ENCODE measurements at regions not wholly inside any gene's neighbourhood (a gene's known extent, or its start where the extent isn't known, plus 50 kb on each side); places are given as distances from the start of the nearest gene placed in this dataset.

DNA sequence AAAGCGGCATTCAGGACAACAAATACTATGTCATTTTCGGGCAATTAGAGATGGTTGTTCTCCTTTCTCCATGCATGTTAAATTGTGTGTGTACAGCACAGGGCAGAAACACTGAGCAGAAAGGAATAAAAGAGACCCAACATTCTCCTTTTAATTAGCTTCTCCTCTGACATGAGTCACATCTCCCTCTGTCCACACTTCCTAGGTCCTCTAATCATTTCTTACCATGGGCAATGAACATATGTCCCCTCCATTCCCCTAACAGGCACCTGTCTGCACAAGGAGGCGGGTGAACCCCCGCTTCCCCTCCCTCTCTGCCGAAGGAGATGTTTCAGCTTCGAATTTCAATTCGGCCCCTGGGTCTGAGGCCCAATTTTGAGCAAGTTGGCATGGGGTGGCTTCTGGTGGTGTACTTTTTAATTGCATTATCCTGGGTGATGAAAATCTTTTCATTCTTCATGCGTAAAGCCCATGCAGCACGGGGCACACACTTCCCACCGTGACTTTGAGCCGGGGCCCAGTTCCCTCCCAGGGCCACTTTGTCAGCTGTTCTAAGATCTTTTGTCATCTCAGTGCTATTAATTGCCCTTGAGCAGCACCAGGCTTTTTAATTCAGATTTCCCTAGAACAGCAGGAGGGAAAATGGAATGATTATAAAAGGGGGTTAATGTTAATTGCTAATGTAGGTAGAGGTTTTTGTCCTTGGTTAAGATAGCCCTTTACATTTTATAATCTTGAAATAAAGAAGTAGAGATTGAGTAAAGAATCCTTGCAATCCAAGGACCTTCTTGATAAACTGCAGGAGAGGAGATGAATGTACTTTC is 219.5 kb upstream of the NRP1 start:
- Histone ChIP-seq H3K4me3 (replicated peaks in 1 of 4; ENCODE audit: control extremely low read depth in 1 of 4, insufficient read depth in 1 of 4, low read depth in 3 of 4, low read length in 4 of 4) (no peak overlapping the region), H4K20me1 (ENCODE audit: control insufficient read depth, extremely low read depth, insufficient read depth, low read length) (no peaks in the 10 kb centered on the region), H3K36me3 (ENCODE audit: control insufficient read depth, insufficient read depth, low read length) (no peaks in the 10 kb centered on the region), H3K4me2 (ENCODE audit: extremely low read depth, insufficient read depth, low read length) (no peak overlapping the region), H3K9ac (ENCODE audit: insufficient read depth, low read length) (no peak overlapping the region), H3K27me3 (ENCODE audit: control insufficient read depth, insufficient read depth, low read length) (no peaks in the 10 kb centered on the region), H2AFZ (ENCODE audit: low read length) (no peak overlapping the region), H3K4me1 (ENCODE audit: control insufficient read depth, extremely low read depth, insufficient read depth, low read length) (peaks cover 3% of the 10 kb centered on the region), H3K79me2 (ENCODE audit: control insufficient read depth, insufficient read depth, low read length) (no peaks in the 10 kb centered on the region), H3K9me3 (ENCODE audit: control insufficient read depth, insufficient read depth, low read depth, low read length) (no peaks in the 10 kb centered on the region), H3K27ac (ENCODE audit: insufficient read depth, low read length) (no peak overlapping the region)
- DNase-seq (ENCODE audit: low read depth in 2 of 2) = no peak
- no peak for TF ChIP-seq EZH2 (IDR thresholded peaks at IDR 0.05; ENCODE audit: low read length, missing control alignments)
- TF ChIP-seq, protein P1, sequence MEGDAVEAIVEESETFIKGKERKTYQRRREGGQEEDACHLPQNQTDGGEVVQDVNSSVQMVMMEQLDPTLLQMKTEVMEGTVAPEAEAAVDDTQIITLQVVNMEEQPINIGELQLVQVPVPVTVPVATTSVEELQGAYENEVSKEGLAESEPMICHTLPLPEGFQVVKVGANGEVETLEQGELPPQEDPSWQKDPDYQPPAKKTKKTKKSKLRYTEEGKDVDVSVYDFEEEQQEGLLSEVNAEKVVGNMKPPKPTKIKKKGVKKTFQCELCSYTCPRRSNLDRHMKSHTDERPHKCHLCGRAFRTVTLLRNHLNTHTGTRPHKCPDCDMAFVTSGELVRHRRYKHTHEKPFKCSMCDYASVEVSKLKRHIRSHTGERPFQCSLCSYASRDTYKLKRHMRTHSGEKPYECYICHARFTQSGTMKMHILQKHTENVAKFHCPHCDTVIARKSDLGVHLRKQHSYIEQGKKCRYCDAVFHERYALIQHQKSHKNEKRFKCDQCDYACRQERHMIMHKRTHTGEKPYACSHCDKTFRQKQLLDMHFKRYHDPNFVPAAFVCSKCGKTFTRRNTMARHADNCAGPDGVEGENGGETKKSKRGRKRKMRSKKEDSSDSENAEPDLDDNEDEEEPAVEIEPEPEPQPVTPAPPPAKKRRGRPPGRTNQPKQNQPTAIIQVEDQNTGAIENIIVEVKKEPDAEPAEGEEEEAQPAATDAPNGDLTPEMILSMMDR (conservative IDR thresholded peaks at IDR 0.05 in 1 of 2, IDR thresholded peaks at IDR 0.05 in 1 of 2; ENCODE audit: low read depth in 1 of 2, low read length in 2 of 2) = no peak

DNA sequence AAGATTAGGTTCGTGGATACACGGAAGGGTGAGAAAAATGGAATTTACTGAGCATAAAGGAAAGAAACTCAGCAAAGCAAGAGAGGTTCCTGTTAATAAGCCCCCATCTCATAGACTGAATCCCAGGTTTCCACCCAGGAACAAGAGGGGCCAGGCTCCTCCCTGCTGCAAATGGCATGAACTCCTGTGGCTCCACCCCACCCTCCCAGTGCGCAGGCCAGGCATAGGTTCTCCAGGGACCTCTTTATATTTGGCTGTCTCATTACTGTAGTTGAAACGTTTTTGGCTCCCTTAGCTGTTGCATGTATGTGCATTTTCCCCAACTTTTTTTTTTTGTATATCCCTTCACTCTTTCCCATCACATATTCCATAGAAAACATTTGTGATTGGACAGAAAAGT is 217.8 kb upstream of the NRP1 start:
- Histone ChIP-seq H3K9me3 (ENCODE audit: control insufficient read depth, insufficient read depth, low read depth, low read length) (no peaks in the 10 kb centered on the region), H3K36me3 (ENCODE audit: control insufficient read depth, insufficient read depth, low read length) (no peaks in the 10 kb centered on the region), H3K27ac (ENCODE audit: insufficient read depth, low read length) (no peak overlapping the region), H3K79me2 (ENCODE audit: control insufficient read depth, insufficient read depth, low read length) (no peaks in the 10 kb centered on the region), H4K20me1 (ENCODE audit: control insufficient read depth, extremely low read depth, insufficient read depth, low read length) (no peaks in the 10 kb centered on the region), H3K27me3 (ENCODE audit: control insufficient read depth, insufficient read depth, low read length) (no peaks in the 10 kb centered on the region), H3K9ac (ENCODE audit: insufficient read depth, low read length) (no peak overlapping the region), H2AFZ (ENCODE audit: low read length) (no peak overlapping the region), H3K4me2 (ENCODE audit: extremely low read depth, insufficient read depth, low read length) (no peak overlapping the region), H3K4me3 (replicated peaks in 1 of 4; ENCODE audit: control extremely low read depth in 1 of 4, insufficient read depth in 1 of 4, low read depth in 3 of 4, low read length in 4 of 4) (no peak overlapping the region), H3K4me1 (ENCODE audit: control insufficient read depth, extremely low read depth, insufficient read depth, low read length) (no peaks in the 10 kb centered on the region)
- TF ChIP-seq, protein P1 (conservative IDR thresholded peaks at IDR 0.05 in 1 of 2, IDR thresholded peaks at IDR 0.05 in 1 of 2; ENCODE audit: low read depth in 1 of 2, low read length in 2 of 2) = no peak
- no peak for TF ChIP-seq EZH2 (IDR thresholded peaks at IDR 0.05; ENCODE audit: low read length, missing control alignments)
- no peak for DNase-seq (ENCODE audit: low read depth in 2 of 2)

DNA sequence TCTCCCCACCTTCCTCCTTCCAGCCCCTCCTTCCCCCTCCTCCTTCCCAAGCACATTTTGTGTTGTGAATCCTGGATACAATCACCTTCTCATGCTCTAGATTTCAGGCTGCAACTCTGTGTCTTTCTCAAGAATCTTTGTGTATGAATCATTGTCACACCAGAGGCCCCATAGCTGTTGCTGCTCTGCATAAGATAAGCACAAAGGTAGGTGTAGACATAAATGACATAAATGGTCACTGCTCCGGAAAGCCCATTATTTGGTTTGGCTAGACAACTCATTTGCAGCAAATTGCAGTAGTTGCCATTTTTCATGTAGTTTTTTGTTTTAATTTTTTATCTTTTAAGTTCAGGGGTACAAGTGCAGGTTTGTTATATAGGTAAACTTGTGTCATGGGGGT is 216.3 kb upstream of the NRP1 start:
- no peaks in the 10 kb centered on the region for H3K79me2 ChIP-seq (ENCODE audit: control insufficient read depth, insufficient read depth, low read length)

More for the DNA sequence above, 216.3 kb upstream of the NRP1 start:
- Histone ChIP-seq H3K27ac (ENCODE audit: insufficient read depth, low read length) (no peak overlapping the region), H3K36me3 (ENCODE audit: control insufficient read depth, insufficient read depth, low read length) (no peaks in the 10 kb centered on the region), H3K4me1 (ENCODE audit: control insufficient read depth, extremely low read depth, insufficient read depth, low read length) (no peaks in the 10 kb centered on the region), H3K9ac (ENCODE audit: insufficient read depth, low read length) (no peak overlapping the region), H4K20me1 (ENCODE audit: control insufficient read depth, extremely low read depth, insufficient read depth, low read length) (no peaks in the 10 kb centered on the region), H3K4me2 (ENCODE audit: extremely low read depth, insufficient read depth, low read length) (no peak overlapping the region), H3K4me3 (replicated peaks in 1 of 4; ENCODE audit: control extremely low read depth in 1 of 4, insufficient read depth in 1 of 4, low read depth in 3 of 4, low read length in 4 of 4) (no peak overlapping the region), H2AFZ (ENCODE audit: low read length) (no peak overlapping the region), H3K27me3 (ENCODE audit: control insufficient read depth, insufficient read depth, low read length) (no peaks in the 10 kb centered on the region), H3K9me3 (ENCODE audit: control insufficient read depth, insufficient read depth, low read depth, low read length) (no peaks in the 10 kb centered on the region)
- peak in 1 of 2 donors; percentile 25 for DNase-seq (ENCODE audit: low read depth in 2 of 2)
- TF ChIP-seq, protein P1 (conservative IDR thresholded peaks at IDR 0.05 in 1 of 2, IDR thresholded peaks at IDR 0.05 in 1 of 2; ENCODE audit: low read depth in 1 of 2, low read length in 2 of 2) = no peak
- no peak for TF ChIP-seq EZH2 (IDR thresholded peaks at IDR 0.05; ENCODE audit: low read length, missing control alignments)
